IMR-90 (cell line): ENCODE measurements at regions not wholly inside any gene's neighbourhood (a gene's known extent, or its start where the extent isn't known, plus 50 kb on each side); places are given as distances from the start of the nearest gene placed in this dataset.

Experiments
- ATAC-seq: fragments of 200-7000 bp; cut with Tn5 transposase; 2 replicates; pipeline ENCODE4 v1.9.1; 2020; ENCODE audit warnings: low read depth, mild to moderate bottlenecking, moderate library complexity
- BruUV-seq: library from RNA; stranded (reverse); fragments of 400-500 nt; replicated peaks from 2 replicates; lab custom pipeline; 2021; lab: Mats Ljungman, UMichigan
- CTCF ChIA-PET: fragments of 300-600 bp; formaldehyde crosslinking; extraction: SDS; loops from one replicate; lab custom pipeline; 2021; ENCODE audit warnings: antibody characterized with exemption; lab: Yijun Ruan, JAX
- POLR2A ChIA-PET: fragments of 300-600 bp; sonication (Branson Sonifier 250); formaldehyde crosslinking; loops from one replicate; lab custom pipeline; 2022; ENCODE audit warnings: antibody characterized with exemption; ENCODE audit not compliant: unreplicated experiment; lab: Charles Lee
- DNase-seq: peaks from one replicate; pipeline ENCODE4 v3.0.0; 2013
- H2AFZ ChIP-seq: replicated peaks from 2 replicates; pipeline ENCODE3; 2013; ENCODE audit warnings: low read length, mild to moderate bottlenecking; ENCODE audit not compliant: poor library complexity
- H2AK5ac ChIP-seq: 2 replicates; pipeline ENCODE4 v1.6.1; 2013; ENCODE audit warnings: low read depth, low read length, inconsistent platforms
- H2AK9ac ChIP-seq: replicated peaks from 2 replicates; pipeline ENCODE3; 2013; ENCODE audit warnings: mild to moderate bottlenecking, low read depth, low read length, moderate library complexity; ENCODE audit not compliant: poor library complexity
- H2BK120ac ChIP-seq: 2 replicates; pipeline ENCODE4 v1.6.1; 2013; ENCODE audit warnings: low read depth, low read length, inconsistent platforms
- H2BK15ac ChIP-seq: 3 replicates; pipeline ENCODE4 v1.6.1; 2013; ENCODE audit warnings: low read depth, low read length, inconsistent platforms
- H2BK20ac ChIP-seq: 2 replicates; pipeline ENCODE4 v1.6.1; 2013; ENCODE audit warnings: low read depth, mild to moderate bottlenecking, inconsistent platforms, low read length, moderate library complexity
- H2BK5ac ChIP-seq: 2 replicates; pipeline ENCODE4 v1.6.1; 2013; ENCODE audit warnings: mild to moderate bottlenecking, low read depth, low read length, inconsistent platforms; ENCODE audit not compliant: poor library complexity, severe bottlenecking
- H3K14ac ChIP-seq: replicated peaks from 2 replicates; pipeline ENCODE4 v1.6.1; 2013; ENCODE audit warnings: low read depth, low read length, inconsistent platforms
- H3K18ac ChIP-seq: 2 replicates; pipeline ENCODE4 v1.6.1; 2013; ENCODE audit warnings: low read depth, low read length, control low read depth
- H3K23ac ChIP-seq: 2 replicates; pipeline ENCODE4 v1.6.1; 2013; ENCODE audit warnings: low read depth, low read length, inconsistent platforms
- H3K27ac ChIP-seq: 2 replicates; pipeline ENCODE4 v1.5.1; 2013; ENCODE audit warnings: mild to moderate bottlenecking, control low read depth, low read length; ENCODE audit not compliant: insufficient read depth
- H3K27me3 ChIP-seq: 2 replicates; pipeline ENCODE4 v1.6.1; 2013; ENCODE audit warnings: low read length; ENCODE audit not compliant: control insufficient read depth, insufficient read depth
- H3K36me3 ChIP-seq: 2 replicates; pipeline ENCODE4 v1.6.1; 2013; ENCODE audit warnings: low read length, mixed read lengths; ENCODE audit not compliant: control insufficient read depth, insufficient read depth
- H3K4ac ChIP-seq: 2 replicates; pipeline ENCODE4 v1.6.1; 2013; ENCODE audit warnings: low read depth, low read length, inconsistent platforms
- H3K4me1 ChIP-seq: 2 replicates; pipeline ENCODE4 v1.6.1; 2013; ENCODE audit warnings: low read length, mixed read lengths; ENCODE audit not compliant: control insufficient read depth, insufficient read depth
- H3K4me2 ChIP-seq: 2 replicates; pipeline ENCODE4 v1.6.1; 2013; ENCODE audit warnings: low read depth, mild to moderate bottlenecking, control low read depth, low read length, moderate library complexity
- H3K4me3 ChIP-seq: 2 replicates; pipeline ENCODE4 v1.5.1; 2013; ENCODE audit warnings: low read depth, mild to moderate bottlenecking, control low read depth, low read length, moderate library complexity; ENCODE audit not compliant: insufficient read depth
- H3K56ac ChIP-seq: 2 replicates; pipeline ENCODE4 v1.6.1; 2013; ENCODE audit warnings: low read length, inconsistent platforms; ENCODE audit not compliant: insufficient read depth; ENCODE audit errors: extremely low read depth
- H3K79me1 ChIP-seq, 2 experiments: 2 replicates each; pipeline ENCODE4 v1.6.1; 2013; ENCODE audit warnings: low read length in 2 of 2, inconsistent platforms in 1 of 2, low read depth in 1 of 2
- H3K9ac ChIP-seq: 2 replicates; pipeline ENCODE4 v1.6.1; 2013; ENCODE audit warnings: low read depth, low read length, control low read depth
- H3K9me1 ChIP-seq: 2 replicates; pipeline ENCODE4 v1.6.1; 2013; ENCODE audit warnings: low read length, inconsistent platforms; ENCODE audit not compliant: insufficient read depth
- H3K9me3 ChIP-seq: 2 replicates; pipeline ENCODE4 v1.6.1; 2013; ENCODE audit warnings: low read length; ENCODE audit not compliant: control insufficient read depth, insufficient read depth
- H4K20me1 ChIP-seq: 2 replicates; pipeline ENCODE4 v1.6.1; 2013; ENCODE audit warnings: low read length, inconsistent platforms; ENCODE audit not compliant: insufficient read depth
- H4K5ac ChIP-seq: 2 replicates; pipeline ENCODE4 v1.6.1; 2013; ENCODE audit warnings: mild to moderate bottlenecking, low read depth, low read length, control low read depth
- H4K8ac ChIP-seq, 2 experiments: 2 replicates each; pipeline ENCODE4 v1.6.1; 2013; ENCODE audit warnings: low read depth in 2 of 2, low read length in 2 of 2, control low read depth in 1 of 2, inconsistent platforms in 1 of 2
- H4K91ac ChIP-seq: 2 replicates; pipeline ENCODE4 v1.6.1; 2013; ENCODE audit warnings: low read depth, low read length, inconsistent platforms; ENCODE audit not compliant: insufficient read depth
- BHLHE40 ChIP-seq: fragments of 150-350 bp; IDR thresholded peaks from 2 replicates; pipeline ENCODE4 v1.6.1; 2016; ENCODE audit warnings: mild to moderate bottlenecking, low read depth, low read length
- CEBPB ChIP-seq: IDR thresholded peaks from 2 replicates; pipeline ENCODE4 v1.6.1; 2012; ENCODE audit warnings: low read depth, low read length, improper control_type of control experiment
- CHD1 ChIP-seq: IDR thresholded peaks from 2 replicates; pipeline ENCODE4 v1.6.1; 2012; ENCODE audit warnings: low read depth, low read length, improper control_type of control experiment
- FOS ChIP-seq: fragments of 150-350 bp; IDR thresholded peaks from 2 replicates; pipeline ENCODE4 v1.6.1; 2016; ENCODE audit warnings: low read depth, low read length
- MAZ ChIP-seq: IDR thresholded peaks from 2 replicates; pipeline ENCODE4 v1.6.1; 2012; ENCODE audit warnings: low read depth, mild to moderate bottlenecking, low read length, improper control_type of control experiment, moderate library complexity, borderline replicate concordance
- NFE2L2 ChIP-seq: fragments of 150-350 bp; IDR thresholded peaks from 2 replicates; pipeline ENCODE4 v1.6.1; 2016; ENCODE audit warnings: low read depth, mild to moderate bottlenecking, low read length
- POLR2A ChIP-seq: IDR thresholded peaks from 2 replicates; pipeline ENCODE4 v1.6.1; 2012; ENCODE audit warnings: mild to moderate bottlenecking, low read depth, low read length
- RAD21 ChIP-seq: IDR thresholded peaks from 2 replicates; pipeline ENCODE4 v1.6.1; 2012; ENCODE audit warnings: low read length, improper control_type of control experiment
- RCOR1 ChIP-seq: IDR thresholded peaks from 2 replicates; pipeline ENCODE4 v1.6.1; 2012; ENCODE audit warnings: mild to moderate bottlenecking, low read length, improper control_type of control experiment; ENCODE audit not compliant: insufficient replicate concordance
- RFX5 ChIP-seq: IDR thresholded peaks from 2 replicates; pipeline ENCODE4 v1.8.0; 2012; ENCODE audit warnings: low read depth, mild to moderate bottlenecking, low read length, moderate library complexity
- WGBS, 2 experiments: methylation state at CpG; one replicate each; pipeline versions ENCODE4 v1.1.5 to v1.1.7; 2013; ENCODE audit warnings: missing lambda C conversion rate in 2 of 2; ENCODE audit not compliant: insufficient read length in 1 of 2; ENCODE audit errors: extremely low coverage in 2 of 2; 5-methylcytosine and 5-hydroxymethylcytosine counted together
- dilution Hi-C: fragments of 300-500 bp; cut with HindIII; formaldehyde crosslinking; loops from one replicate; pipeline ENCODE4 v1.14.3; 2018; ENCODE audit warnings: low sequenced_read_pairs; ENCODE audit not compliant: unreplicated experiment
- in situ Hi-C: fragments of 300-500 bp; cut with MboI; formaldehyde crosslinking; loops from 3 replicates; pipeline ENCODE4 v1.14.3; 2019; ENCODE audit warnings: low sequenced_read_pairs, inconsistent platforms, mixed read lengths
- intact Hi-C: fragments of 100-400 bp; cut with micrococcal nuclease; formaldehyde crosslinking; loops from 2 replicates; pipeline ENCODE4 v1.10.0; 2022
- TF ChIP-seq, protein P1 (sequence below): conservative IDR thresholded peaks from 2 replicates; pipeline ENCODE4 v1.5.1; 2012; ENCODE audit warnings: mild to moderate bottlenecking, low read depth, low read length, improper control_type of control experiment
- TF ChIP-seq, protein P2 (sequence below): fragments of 150-350 bp; IDR thresholded peaks from 2 replicates; pipeline ENCODE4 v1.6.1; 2017; ENCODE audit warnings: mild to moderate bottlenecking, antibody characterized with exemption, low read length, low read depth

DNA sequence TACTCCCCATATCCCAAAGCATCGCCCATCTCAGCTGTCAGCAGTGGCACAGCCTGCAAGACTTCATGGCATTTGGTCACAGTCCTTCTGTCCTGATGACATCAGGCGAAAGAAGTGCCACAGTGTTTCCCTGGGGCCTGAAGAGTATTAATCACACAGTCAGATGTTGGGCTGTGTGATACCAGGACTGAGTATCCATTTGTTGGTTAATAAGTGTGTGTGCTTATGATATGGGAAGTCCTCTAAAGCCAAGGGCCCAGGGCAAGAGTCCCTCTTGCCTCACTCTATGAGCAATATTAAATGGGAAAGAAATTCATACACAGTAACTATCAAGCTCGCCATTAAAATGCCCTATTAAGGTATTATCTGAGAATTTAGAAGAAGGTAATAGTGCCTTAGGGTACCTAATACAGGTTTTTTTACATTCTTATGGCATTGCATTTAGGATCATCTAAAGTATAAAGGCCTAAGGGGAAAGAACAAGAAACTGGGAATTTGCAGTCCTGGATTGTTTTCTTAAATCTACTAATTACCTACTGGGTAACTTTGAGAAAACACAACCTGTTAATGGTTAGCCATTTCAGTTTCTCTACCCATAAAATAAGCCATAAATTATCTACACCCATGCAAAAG is 204.1 kb upstream of the PREP start (continued):
- TF ChIP-seq, protein P1, sequence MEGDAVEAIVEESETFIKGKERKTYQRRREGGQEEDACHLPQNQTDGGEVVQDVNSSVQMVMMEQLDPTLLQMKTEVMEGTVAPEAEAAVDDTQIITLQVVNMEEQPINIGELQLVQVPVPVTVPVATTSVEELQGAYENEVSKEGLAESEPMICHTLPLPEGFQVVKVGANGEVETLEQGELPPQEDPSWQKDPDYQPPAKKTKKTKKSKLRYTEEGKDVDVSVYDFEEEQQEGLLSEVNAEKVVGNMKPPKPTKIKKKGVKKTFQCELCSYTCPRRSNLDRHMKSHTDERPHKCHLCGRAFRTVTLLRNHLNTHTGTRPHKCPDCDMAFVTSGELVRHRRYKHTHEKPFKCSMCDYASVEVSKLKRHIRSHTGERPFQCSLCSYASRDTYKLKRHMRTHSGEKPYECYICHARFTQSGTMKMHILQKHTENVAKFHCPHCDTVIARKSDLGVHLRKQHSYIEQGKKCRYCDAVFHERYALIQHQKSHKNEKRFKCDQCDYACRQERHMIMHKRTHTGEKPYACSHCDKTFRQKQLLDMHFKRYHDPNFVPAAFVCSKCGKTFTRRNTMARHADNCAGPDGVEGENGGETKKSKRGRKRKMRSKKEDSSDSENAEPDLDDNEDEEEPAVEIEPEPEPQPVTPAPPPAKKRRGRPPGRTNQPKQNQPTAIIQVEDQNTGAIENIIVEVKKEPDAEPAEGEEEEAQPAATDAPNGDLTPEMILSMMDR = no peak

DNA sequence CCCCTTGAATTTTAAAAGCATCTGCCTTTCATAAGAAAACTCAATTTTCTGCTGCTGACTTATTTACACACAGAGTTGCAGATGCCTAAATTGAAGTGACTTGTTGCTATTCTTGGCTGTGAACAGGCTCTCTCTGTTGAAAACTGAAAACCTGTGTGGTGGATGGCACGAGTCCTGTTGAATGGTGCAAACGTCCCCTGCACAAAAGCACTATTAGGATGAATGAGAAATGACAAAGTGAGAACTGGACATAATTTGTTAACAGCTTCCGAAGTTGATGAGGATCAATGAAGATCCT is 201.7 kb upstream of the PREP start:
- Histone ChIP-seq H3K4ac (peak overlapping the region; percentile 76), H3K9ac (0 out of 2 replicates have a peak overlapping the region, but pooled peaks have one; percentile 5), H3K4me2 (peak overlapping the region; percentile 52), H3K23ac (peak overlapping the region; percentile 49), H4K91ac (peak overlapping the region; percentile 83), H2BK15ac (peak overlapping the region; percentile 51; the same call in 2 of the 3 replicates), H3K18ac (peak overlapping the region; percentile 79), H2AFZ (no peak overlapping the region), H2AK9ac (no peak overlapping the region), H2BK20ac (peak overlapping the region; percentile 84), H3K14ac (peak overlapping the region; percentile 66), H2BK5ac (peak overlapping the region; percentile 47), H2AK5ac (peak overlapping the region; percentile 33; the same call in 1 of the 2 replicates), H3K79me1 (peaks cover 0 to 15% of the 10 kb centered on the region in 2 experiments; a peak in 2 of 4 replicates), H3K4me1 (peaks cover 27% of the 10 kb centered on the region), H3K27me3 (no peaks in the 10 kb centered on the region), H2BK120ac (peak overlapping the region; percentile 87), H4K5ac (peak overlapping the region; percentile 69; the same call in 1 of the 2 replicates), H3K27ac (no peak overlapping the region; the same call in 1 of the 2 replicates), H3K36me3 (no peaks in the 10 kb centered on the region), H3K56ac (peak overlapping the region; percentile 31; the same call in 1 of the 2 replicates), H3K9me1 (peaks cover 18% of the 10 kb centered on the region), H3K9me3 (no peaks in the 10 kb centered on the region), H3K4me3 (no peak overlapping the region), H4K8ac (peak overlapping the region; percentile 56 to 65; a peak in 3 of 4 replicates), H4K20me1 (no peaks in the 10 kb centered on the region)
- ChIA-PET CTCF (no interaction called here), POLR2A (no interaction called here)
- 31% methylated on average over 2 of the region's 3 CpGs; no CpG with 5 or more reads in 1 of the 2 experiments for WGBS, 2 experiments
- DNase-seq (no peak), ATAC-seq (no peak)
- dilution Hi-C loops (no loop called here), in situ Hi-C loops (loop anchor here (10.0 kb wide), 1 partner anchor 390 kb away; no protein-coding TSS in a partner anchor), intact Hi-C loops (loop anchor here (2.0 to 10.0 kb wide), 4 partner anchors 94 to 700 kb away; no protein-coding TSS in a partner anchor)
- BruUV-seq = no TSS peak
- TF ChIP-seq NFE2L2 (no peak), MAZ (no peak), RFX5 (no peak), CEBPB (no peak), BHLHE40 (no peak), POLR2A (no peak), RAD21 (no peak), CHD1 (no peak), RCOR1 (no peak), FOS (no peak)
- TF ChIP-seq, protein P1 = no peak
- TF ChIP-seq, protein P2, sequence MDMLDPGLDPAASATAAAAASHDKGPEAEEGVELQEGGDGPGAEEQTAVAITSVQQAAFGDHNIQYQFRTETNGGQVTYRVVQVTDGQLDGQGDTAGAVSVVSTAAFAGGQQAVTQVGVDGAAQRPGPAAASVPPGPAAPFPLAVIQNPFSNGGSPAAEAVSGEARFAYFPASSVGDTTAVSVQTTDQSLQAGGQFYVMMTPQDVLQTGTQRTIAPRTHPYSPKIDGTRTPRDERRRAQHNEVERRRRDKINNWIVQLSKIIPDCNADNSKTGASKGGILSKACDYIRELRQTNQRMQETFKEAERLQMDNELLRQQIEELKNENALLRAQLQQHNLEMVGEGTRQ = no peak
